ENCODE measurements at regions not wholly inside any gene's neighbourhood (a gene's known extent, or its start where the extent isn't known, plus 50 kb on each side); places are given as distances from the start of the nearest gene placed in this dataset.

GRCh38 chr11:70682760-70683159 is 284.4 kb downstream of the CTTN start:
- no peak for TF ChIP-seq CTCF (IDR thresholded peaks at IDR 0.05; ENCODE audit: low read depth, low read length, missing input control)
- no peak for TF ChIP-seq TAF1 (conservative IDR thresholded peaks at IDR 0.05)
- TF ChIP-seq, protein P1, sequence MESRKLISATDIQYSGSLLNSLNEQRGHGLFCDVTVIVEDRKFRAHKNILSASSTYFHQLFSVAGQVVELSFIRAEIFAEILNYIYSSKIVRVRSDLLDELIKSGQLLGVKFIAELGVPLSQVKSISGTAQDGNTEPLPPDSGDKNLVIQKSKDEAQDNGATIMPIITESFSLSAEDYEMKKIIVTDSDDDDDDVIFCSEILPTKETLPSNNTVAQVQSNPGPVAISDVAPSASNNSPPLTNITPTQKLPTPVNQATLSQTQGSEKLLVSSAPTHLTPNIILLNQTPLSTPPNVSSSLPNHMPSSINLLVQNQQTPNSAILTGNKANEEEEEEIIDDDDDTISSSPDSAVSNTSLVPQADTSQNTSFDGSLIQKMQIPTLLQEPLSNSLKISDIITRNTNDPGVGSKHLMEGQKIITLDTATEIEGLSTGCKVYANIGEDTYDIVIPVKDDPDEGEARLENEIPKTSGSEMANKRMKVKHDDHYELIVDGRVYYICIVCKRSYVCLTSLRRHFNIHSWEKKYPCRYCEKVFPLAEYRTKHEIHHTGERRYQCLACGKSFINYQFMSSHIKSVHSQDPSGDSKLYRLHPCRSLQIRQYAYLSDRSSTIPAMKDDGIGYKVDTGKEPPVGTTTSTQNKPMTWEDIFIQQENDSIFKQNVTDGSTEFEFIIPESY (IDR thresholded peaks at IDR 0.05), result no peak
- TF ChIP-seq RAD21 (IDR thresholded peaks at IDR 0.05), result no peak
- TF ChIP-seq YY1 (IDR thresholded peaks at IDR 0.05), result no peak
- TF ChIP-seq GABPA (IDR thresholded peaks at IDR 0.05 in 1 of 2, conservative IDR thresholded peaks at IDR 0.05 in 1 of 2), result no peak
- TF ChIP-seq EGR1 (IDR thresholded peaks at IDR 0.05; ENCODE audit: low read depth in 2 of 2), result no peak
- no peak for TF ChIP-seq REST (IDR thresholded peaks at IDR 0.05)
- no peak for TF ChIP-seq HNF4A (conservative IDR thresholded peaks at IDR 0.05)
- TF ChIP-seq FOXA1 (IDR thresholded peaks at IDR 0.05), result no peak
- no peak for TF ChIP-seq RXRA (IDR thresholded peaks at IDR 0.05)
- no peak for TF ChIP-seq JUND (IDR thresholded peaks at IDR 0.05)

Measured in liver (tissue), 3 donors.